Colonic mucosa (tissue), 4 donors: ENCODE measurements at regions not wholly inside any gene's neighbourhood (a gene's known extent, or its start where the extent isn't known, plus 50 kb on each side); places are given as distances from the start of the nearest gene placed in this dataset.
A peak's percentile ranks its signal among the peaks of the same experiment; 100 is the strongest.
"Not testable (repeated sequence)": the region's sequence is repeated elsewhere in the genome, so short reads cannot be mapped to it uniquely, and the experiment has no call there.

ENCODE experiments used
- DNase-seq: peaks from one replicate; pipeline ENCODE4 v3.0.0-alpha.2; 2020
- H3K27ac ChIP-seq: fragments of 200-600 bp; one replicate; pipeline ENCODE4 v1.8.0; 2021
- H3K27me3 ChIP-seq: fragments of 200-600 bp; one replicate; pipeline ENCODE4 v1.8.0; 2021
- H3K36me3 ChIP-seq: fragments of 200-600 bp; one replicate; pipeline ENCODE4 v1.8.0; 2021
- H3K4me1 ChIP-seq: fragments of 200-600 bp; one replicate; pipeline ENCODE4 v1.8.0; 2021; ENCODE audit warnings: mild to moderate bottlenecking
- H3K4me3 ChIP-seq: fragments of 200-600 bp; one replicate; pipeline ENCODE4 v1.8.0; 2021
- H3K9ac ChIP-seq, 2 donors: one replicate each; pipeline ENCODE4 v1.7.0; 2013; ENCODE audit warnings: control low read depth in 2 of 2, low read depth in 2 of 2, low read length in 2 of 2
- H3K9me3 ChIP-seq: fragments of 200-600 bp; one replicate; pipeline ENCODE4 v1.8.0; 2021
- intact Hi-C: fragments of 100-400 bp; cut with DNase I; formaldehyde crosslinking; loops from one replicate; pipeline ENCODE4 v1.14.1; 2022
- TF ChIP-seq, protein P1 (sequence below): fragments of 200-600 bp; IDR thresholded peaks from one replicate; pipeline ENCODE4 v1.8.0; 2022; ENCODE audit warnings: antibody characterized with exemption, mild to moderate bottlenecking
- donor health status: healthy.
- donor health status: DM: no; HTN: no; CAD: no.
- donor health status: DM: no; HTN: no; CAD: no.

DNA sequence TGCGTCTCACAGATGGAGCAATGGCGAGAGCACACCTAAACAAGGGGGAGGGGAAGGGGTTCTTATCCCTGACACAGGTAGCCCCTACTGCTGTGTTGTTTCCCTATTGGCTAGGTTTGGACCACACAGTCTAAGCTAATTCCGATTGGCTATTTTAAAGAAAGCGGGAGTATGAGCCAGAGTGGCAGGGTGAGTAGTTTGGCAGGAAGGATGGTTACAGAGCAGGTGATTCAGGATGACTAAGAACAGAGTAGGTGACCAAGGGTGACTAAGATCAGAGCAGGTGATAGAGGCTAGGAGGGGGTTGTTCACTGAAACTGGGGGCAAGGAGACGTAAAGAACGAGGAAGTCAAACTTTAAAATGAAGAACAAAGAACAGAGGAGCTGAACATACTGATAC lies 511.8 kb downstream of the EDEM1 start:
- Histone ChIP-seq H3K4me3 (no peak overlapping the region), H3K4me1 (no peaks in the 10 kb centered on the region), H3K27me3 (no peaks in the 10 kb centered on the region), H3K9me3 (no peaks in the 10 kb centered on the region), H3K36me3 (no peaks in the 10 kb centered on the region), H3K27ac (peak overlapping the region; percentile 76), H3K9ac (peak overlapping the region in 1 of 2 donors; percentile 40)
- peak; percentile 22 for DNase-seq
- intact Hi-C loops, result no loop called here
- TF ChIP-seq, protein P1, sequence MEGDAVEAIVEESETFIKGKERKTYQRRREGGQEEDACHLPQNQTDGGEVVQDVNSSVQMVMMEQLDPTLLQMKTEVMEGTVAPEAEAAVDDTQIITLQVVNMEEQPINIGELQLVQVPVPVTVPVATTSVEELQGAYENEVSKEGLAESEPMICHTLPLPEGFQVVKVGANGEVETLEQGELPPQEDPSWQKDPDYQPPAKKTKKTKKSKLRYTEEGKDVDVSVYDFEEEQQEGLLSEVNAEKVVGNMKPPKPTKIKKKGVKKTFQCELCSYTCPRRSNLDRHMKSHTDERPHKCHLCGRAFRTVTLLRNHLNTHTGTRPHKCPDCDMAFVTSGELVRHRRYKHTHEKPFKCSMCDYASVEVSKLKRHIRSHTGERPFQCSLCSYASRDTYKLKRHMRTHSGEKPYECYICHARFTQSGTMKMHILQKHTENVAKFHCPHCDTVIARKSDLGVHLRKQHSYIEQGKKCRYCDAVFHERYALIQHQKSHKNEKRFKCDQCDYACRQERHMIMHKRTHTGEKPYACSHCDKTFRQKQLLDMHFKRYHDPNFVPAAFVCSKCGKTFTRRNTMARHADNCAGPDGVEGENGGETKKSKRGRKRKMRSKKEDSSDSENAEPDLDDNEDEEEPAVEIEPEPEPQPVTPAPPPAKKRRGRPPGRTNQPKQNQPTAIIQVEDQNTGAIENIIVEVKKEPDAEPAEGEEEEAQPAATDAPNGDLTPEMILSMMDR, result no peak

DNA sequence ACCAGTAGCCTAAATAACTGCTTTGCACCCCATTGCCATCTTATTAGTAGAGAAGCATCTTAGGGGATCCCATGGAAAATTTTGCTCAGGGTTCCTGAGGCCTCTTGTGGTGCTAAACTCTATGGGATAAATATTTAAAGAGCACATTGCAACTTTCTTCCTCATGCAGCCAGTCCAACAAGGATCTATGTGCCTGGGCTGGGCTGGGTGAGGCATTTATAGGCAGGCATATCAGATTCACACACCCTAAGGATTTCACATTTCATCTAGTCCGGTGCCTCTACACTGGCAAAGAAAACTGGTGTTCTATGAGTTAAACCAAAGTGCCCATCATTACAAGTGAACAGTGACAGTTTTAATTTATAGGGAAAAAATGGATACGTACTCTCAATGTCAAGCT lies 512.3 kb downstream of the EDEM1 start:
- Histone ChIP-seq H3K4me1 (no peaks in the 10 kb centered on the region), H3K27ac (peak overlapping the region; percentile 76), H3K4me3 (no peak overlapping the region), H3K9ac (peak overlapping the region in 1 of 2 donors; percentile 40), H3K27me3 (no peaks in the 10 kb centered on the region), H3K9me3 (no peaks in the 10 kb centered on the region), H3K36me3 (no peaks in the 10 kb centered on the region)
- DNase-seq, result peak; percentile 63
- TF ChIP-seq, protein P1, result no peak
- intact Hi-C loops, result no loop called here

DNA sequence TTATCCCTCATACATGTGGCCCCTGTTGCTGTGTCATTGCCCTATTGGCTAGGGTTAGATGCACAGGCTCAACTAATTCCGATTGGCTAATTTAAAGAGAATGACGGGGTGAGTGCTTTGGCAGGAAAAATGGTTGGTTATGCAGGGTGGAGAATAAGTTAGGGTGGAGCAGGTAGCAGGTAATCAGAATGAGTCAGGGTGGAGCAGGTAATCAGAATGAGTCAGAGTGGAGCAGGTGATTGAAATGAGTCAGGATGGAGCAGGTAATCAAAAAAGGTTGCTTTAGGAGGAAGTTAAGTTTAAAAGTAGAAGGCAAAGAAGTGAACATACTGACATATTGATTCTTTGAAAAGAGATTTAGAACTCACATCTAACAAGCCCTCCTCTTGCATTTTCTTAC lies 513.5 kb downstream of the EDEM1 start:
- H3K36me3 ChIP-seq, H3K9me3 ChIP-seq, H3K4me1 ChIP-seq, H3K27me3 ChIP-seq, H3K9ac ChIP-seq, H3K4me3 ChIP-seq, intact Hi-C loops: not testable (repeated sequence)
- peak; percentile 47 for DNase-seq
- peak overlapping the region; percentile 76 for H3K27ac ChIP-seq

DNA sequence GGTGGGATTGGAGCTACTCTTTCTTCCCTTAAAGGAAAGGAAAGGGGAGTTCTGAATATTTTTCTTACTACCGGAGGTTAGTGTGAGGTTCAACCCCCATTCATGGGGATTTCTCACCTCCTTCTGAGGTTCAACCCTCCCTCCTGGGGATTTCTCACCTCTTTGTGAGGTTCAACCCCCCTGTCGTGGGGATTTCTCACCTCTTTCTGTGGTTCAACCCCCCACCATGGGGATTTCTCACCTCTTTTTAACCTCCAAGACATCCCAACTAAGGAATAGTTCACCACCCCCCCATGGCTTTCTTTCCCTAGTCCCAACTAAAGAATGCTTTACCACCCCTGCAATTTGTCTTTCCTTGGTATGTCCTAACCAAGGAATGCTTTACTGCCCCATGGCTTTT lies 520.3 kb downstream of the EDEM1 start:
- H3K9ac ChIP-seq, result no peak overlapping the region
- DNase-seq, result no peak
- no peak overlapping the region for H3K4me3 ChIP-seq
- no peaks in the 10 kb centered on the region for H3K9me3 ChIP-seq
- TF ChIP-seq, protein P1, result no peak
- H3K27ac ChIP-seq, result no peak overlapping the region
- H3K27me3 ChIP-seq, result no peaks in the 10 kb centered on the region
- no peaks in the 10 kb centered on the region for H3K4me1 ChIP-seq
- intact Hi-C loops, result no loop called here
- no peaks in the 10 kb centered on the region for H3K36me3 ChIP-seq

DNA sequence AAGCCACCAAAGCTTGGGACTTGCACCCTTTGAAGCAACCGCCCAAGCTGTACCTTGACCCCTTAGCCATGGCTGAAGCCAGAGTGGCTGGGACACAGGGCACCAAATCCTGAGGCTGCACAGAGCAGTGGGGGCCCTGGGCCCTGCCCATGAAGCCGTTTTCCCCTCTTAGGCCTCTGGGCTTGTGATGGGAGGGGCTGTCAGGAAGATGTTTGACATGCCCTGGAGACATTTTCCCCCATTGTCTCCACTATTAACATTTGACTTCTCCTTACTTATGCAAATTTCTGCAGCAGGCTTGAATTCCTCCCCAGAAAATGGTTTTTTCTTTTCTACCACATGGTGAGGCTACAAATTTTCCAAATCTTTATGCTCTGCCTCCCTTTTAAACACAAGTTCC lies 522.2 kb downstream of the EDEM1 start:
- no peak for DNase-seq
- intact Hi-C loops, result no loop called here
- no peaks in the 10 kb centered on the region for H3K36me3 ChIP-seq
- H3K27me3 ChIP-seq, result no peaks in the 10 kb centered on the region
- TF ChIP-seq, protein P1, result no peak
- H3K4me1 ChIP-seq, result no peaks in the 10 kb centered on the region
- no peaks in the 10 kb centered on the region for H3K9me3 ChIP-seq
- H3K4me3 ChIP-seq, result no peak overlapping the region
- no peak overlapping the region for H3K27ac ChIP-seq
- H3K9ac ChIP-seq, result no peak overlapping the region

DNA sequence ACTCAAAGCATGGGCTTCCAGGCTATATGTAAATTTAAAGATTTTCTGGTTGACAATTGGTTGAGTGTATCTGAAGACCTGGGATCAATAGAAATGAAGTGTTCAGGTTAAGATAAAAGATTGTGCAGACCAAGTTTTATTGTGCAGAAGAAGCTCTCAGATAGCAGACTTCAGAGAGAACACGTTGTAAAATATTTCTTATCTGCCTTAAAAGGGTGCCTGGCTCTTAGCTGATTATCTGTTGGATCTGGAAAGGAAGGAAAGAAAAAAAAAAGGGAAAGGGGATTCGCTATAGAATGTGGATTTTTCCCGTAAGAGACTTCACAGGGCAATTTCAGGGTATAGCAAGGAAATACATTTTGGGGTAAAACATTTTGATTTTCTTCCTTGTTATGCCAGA lies 523.2 kb downstream of the EDEM1 start:
- Histone ChIP-seq H3K9ac (no peak overlapping the region), H3K4me1 (no peaks in the 10 kb centered on the region), H3K36me3 (no peaks in the 10 kb centered on the region), H3K4me3 (no peak overlapping the region), H3K27me3 (no peaks in the 10 kb centered on the region), H3K9me3 (no peaks in the 10 kb centered on the region), H3K27ac (no peak overlapping the region)
- intact Hi-C loops, result no loop called here
- no peak for DNase-seq
- TF ChIP-seq, protein P1, result no peak
